H1 (cell line): ENCODE measurements at regions not wholly inside any gene's neighbourhood (a gene's known extent, or its start where the extent isn't known, plus 50 kb on each side); places are given as distances from the start of the nearest gene placed in this dataset.

ENCODE experiments used
- CTCF ChIA-PET: fragments of 300-600 bp; sonication (Branson Sonifier 250); formaldehyde crosslinking; loops from one replicate; lab custom pipeline; 2021; ENCODE audit not compliant: partially characterized antibody; lab: Charles Lee
- POLR2A ChIA-PET: fragments of 300-600 bp; sonication (Branson Sonifier 250); formaldehyde crosslinking; loops from one replicate; lab custom pipeline; 2021; ENCODE audit warnings: inconsistent platforms; ENCODE audit not compliant: partially characterized antibody; lab: Charles Lee
- DNase-seq, 2 experiments: peaks; one replicate each; pipeline versions ENCODE4 v3.0.0 to v3.0.0-alpha.2; 2010 to 2022; ENCODE audit warnings: low spot score in 2 of 2, low read depth in 1 of 2, mixed read lengths in 1 of 2
- FAIRE-seq: peaks from 2 replicates; lab custom pipeline; 2011; peaks lifted over from hg19 to GRCh38; lab: Jason Lieb, UNC
- H2AFZ ChIP-seq: 2 replicates; pipeline ENCODE4 v1.8.1; 2012; ENCODE audit warnings: low read length, inconsistent platforms
- H2AK5ac ChIP-seq: 2 replicates; pipeline ENCODE4 v1.6.1; 2013; ENCODE audit warnings: low read depth, low read length
- H2BK120ac ChIP-seq: replicated peaks from 2 replicates; pipeline ENCODE3; 2013; ENCODE audit warnings: low read depth, low read length, inconsistent platforms
- H2BK12ac ChIP-seq: 2 replicates; pipeline ENCODE4 v1.6.1; 2013; ENCODE audit warnings: low read depth, low read length
- H2BK15ac ChIP-seq: 2 replicates; pipeline ENCODE4 v1.6.1; 2013; ENCODE audit warnings: low read length
- H2BK20ac ChIP-seq: 2 replicates; pipeline ENCODE4 v1.6.1; 2013; ENCODE audit warnings: low read length
- H2BK5ac ChIP-seq: 2 replicates; pipeline ENCODE4 v1.6.1; 2013; ENCODE audit warnings: low read depth, low read length
- H3K14ac ChIP-seq: 2 replicates; pipeline ENCODE4 v1.6.1; 2013; ENCODE audit warnings: inconsistent platforms; ENCODE audit not compliant: insufficient read length
- H3K18ac ChIP-seq: 2 replicates; pipeline ENCODE4 v1.6.1; 2013; ENCODE audit warnings: low read length; ENCODE audit errors: extremely low read depth
- H3K23ac ChIP-seq: 2 replicates; pipeline ENCODE4 v1.6.1; 2013; ENCODE audit warnings: inconsistent platforms; ENCODE audit not compliant: insufficient read length
- H3K23me2 ChIP-seq: 2 replicates; pipeline ENCODE4 v1.6.1; 2013; ENCODE audit warnings: low read depth, low read length
- H3K27ac ChIP-seq: 2 replicates; pipeline ENCODE4 v1.6.1; 2011; ENCODE audit warnings: low read depth, low read length, inconsistent platforms
- H3K27me3 ChIP-seq, 4 experiments: replicated peaks in 1 of 4; 1 replicate in 1 of 4; 2 replicates in 3 of 4; pipeline versions ENCODE4 v1.6.1 to v1.8.1; 2011 to 2013; ENCODE audit warnings: low read length in 3 of 4, mild to moderate bottlenecking in 3 of 4, inconsistent platforms in 2 of 4, mixed read lengths in 2 of 4, moderate library complexity in 1 of 4; ENCODE audit not compliant: control insufficient read depth in 3 of 4, insufficient read depth in 3 of 4; ENCODE audit errors: extremely low read depth in 1 of 4
- H3K36me3 ChIP-seq, 4 experiments: 2 replicates each; pipeline versions ENCODE4 v1.6.1 to v1.8.1; 2011 to 2013; ENCODE audit warnings: mild to moderate bottlenecking in 4 of 4, low read length in 3 of 4, moderate library complexity in 2 of 4, control low read depth in 1 of 4, inconsistent platforms in 1 of 4; ENCODE audit not compliant: insufficient read depth in 4 of 4, control insufficient read depth in 2 of 4
- H3K4ac ChIP-seq: replicated peaks from 2 replicates; pipeline ENCODE3; 2013; ENCODE audit warnings: low read length, low read depth, mixed read lengths, inconsistent platforms; ENCODE audit not compliant: insufficient read length
- H3K4me1 ChIP-seq, 4 experiments: replicated peaks in 1 of 4; 1 replicate in 1 of 4; 2 replicates in 3 of 4; pipeline versions ENCODE4 v1.6.1 to v1.8.1; 2011 to 2013; ENCODE audit warnings: low read length in 3 of 4, inconsistent platforms in 2 of 4, mixed read lengths in 1 of 4; ENCODE audit not compliant: insufficient read depth in 4 of 4, control insufficient read depth in 3 of 4
- H3K4me2 ChIP-seq, 2 experiments: 2 replicates each; pipeline versions ENCODE4 v1.6.1 to v1.8.1; 2011 to 2013; ENCODE audit warnings: low read depth in 2 of 2, low read length in 2 of 2, control low read depth in 1 of 2, inconsistent platforms in 1 of 2, mild to moderate bottlenecking in 1 of 2; ENCODE audit not compliant: insufficient read depth in 1 of 2
- H3K4me3 ChIP-seq, 4 experiments: fragments of 200-600, 300-600 bp in 1 of 4; sonication (generic), shearing (Covaris generic), sonication (Bioruptor Twin) in 1 of 4; 2 replicates each; pipeline versions ENCODE4 v1.5.1 to v1.8.1; 2011 to 2016; ENCODE audit warnings: low read length in 4 of 4, low read depth in 3 of 4, control low read depth in 2 of 4, inconsistent platforms in 2 of 4, mild to moderate bottlenecking in 2 of 4, mixed read lengths in 1 of 4, moderate library complexity in 1 of 4; ENCODE audit not compliant: insufficient read depth in 2 of 4; ENCODE audit errors: extremely low read depth in 1 of 4
- H3K56ac ChIP-seq: replicated peaks from 2 replicates; pipeline ENCODE3; 2013; ENCODE audit warnings: low read depth, mild to moderate bottlenecking, mixed read lengths, low read length, inconsistent platforms; ENCODE audit not compliant: insufficient read length
- H3K79me1 ChIP-seq: 2 replicates; pipeline ENCODE4 v1.6.1; 2013; ENCODE audit warnings: low read depth, low read length, control low read depth
- H3K79me2 ChIP-seq, 2 experiments: 2 replicates each; pipeline versions ENCODE4 v1.6.1 to v1.8.1; 2012 to 2013; ENCODE audit warnings: low read length in 2 of 2, mild to moderate bottlenecking in 2 of 2, inconsistent platforms in 1 of 2; ENCODE audit not compliant: insufficient read depth in 2 of 2, control insufficient read depth in 1 of 2
- H3K9ac ChIP-seq, 4 experiments: replicated peaks in 1 of 4; 1 replicate in 1 of 4; 2 replicates in 3 of 4; pipeline versions ENCODE4 v1.6.1 to v1.8.1; 2011 to 2013; ENCODE audit warnings: low read depth in 3 of 4, low read length in 3 of 4, control low read depth in 2 of 4, mild to moderate bottlenecking in 2 of 4, moderate library complexity in 2 of 4, inconsistent platforms in 1 of 4; ENCODE audit errors: extremely low read depth in 1 of 4
- H3K9me3 ChIP-seq, 2 experiments: 2 replicates each; pipeline versions ENCODE4 v1.6.1 to v1.8.1; 2012 to 2013; ENCODE audit warnings: mild to moderate bottlenecking in 2 of 2, moderate library complexity in 2 of 2, control low read depth in 1 of 2, inconsistent platforms in 1 of 2, low read depth in 1 of 2, low read length in 1 of 2, mixed read lengths in 1 of 2; ENCODE audit not compliant: insufficient read depth in 2 of 2
- H4K20me1 ChIP-seq, 2 experiments: replicated peaks in 1 of 2; 2 replicates each; pipeline versions ENCODE3 to v1.8.1; 2011 to 2013; ENCODE audit warnings: inconsistent platforms in 2 of 2, low read length in 2 of 2, mild to moderate bottlenecking in 1 of 2; ENCODE audit not compliant: insufficient read depth in 2 of 2, control insufficient read depth in 1 of 2
- H4K5ac ChIP-seq: 2 replicates; pipeline ENCODE4 v1.6.1; 2013; ENCODE audit warnings: low read length, low read depth, mixed read lengths, inconsistent platforms; ENCODE audit not compliant: insufficient read length
- H4K8ac ChIP-seq: 2 replicates; pipeline ENCODE4 v1.8.0; 2013; ENCODE audit warnings: mild to moderate bottlenecking, moderate library complexity, low read length, inconsistent platforms; ENCODE audit not compliant: insufficient read depth; ENCODE audit errors: extremely low read depth
- H4K91ac ChIP-seq: replicated peaks from 2 replicates; pipeline ENCODE3; 2013; ENCODE audit warnings: low read length, mixed read lengths, inconsistent platforms; ENCODE audit not compliant: insufficient read length
- CBX8 ChIP-seq: fragments of 300-800, 300-1000 bp; sonication (generic); IDR thresholded peaks from 2 replicates; pipeline ENCODE4 v1.7.1; 2016; ENCODE audit warnings: low read depth, low read length, borderline replicate concordance
- CHD2 ChIP-seq: IDR thresholded peaks from 2 replicates; pipeline ENCODE4 v1.6.1; 2012; ENCODE audit warnings: low read length, improper control_type of control experiment
- CREB1 ChIP-seq: IDR thresholded peaks from 2 replicates; pipeline ENCODE4 v1.6.1; 2012; ENCODE audit warnings: inconsistent platforms
- GTF2F1 ChIP-seq: IDR thresholded peaks from 2 replicates; pipeline ENCODE4 v1.6.1; 2012; ENCODE audit warnings: low read depth, low read length, improper control_type of control experiment, borderline replicate concordance
- HDAC6 ChIP-seq: IDR thresholded peaks from one replicate; pipeline ENCODE4 v1.7.1; 2012; ENCODE audit warnings: low read depth, mild to moderate bottlenecking, inconsistent platforms, low read length, moderate library complexity
- JUN ChIP-seq: IDR thresholded peaks from 2 replicates; pipeline ENCODE4 v1.6.1; 2011; ENCODE audit warnings: low read depth, mild to moderate bottlenecking, improper control_type of control experiment, low read length
- KDM1A ChIP-seq: fragments of 200-600, 300-600 bp; sonication (generic); IDR thresholded peaks from 2 replicates; pipeline ENCODE4 v1.7.1; 2016; ENCODE audit warnings: mild to moderate bottlenecking, low read length, borderline replicate concordance
- KDM5A ChIP-seq: fragments of 200-600 bp; IDR thresholded peaks from 2 replicates; pipeline ENCODE4 v1.7.1; 2012; ENCODE audit warnings: mild to moderate bottlenecking, low read length, inconsistent platforms, mixed read lengths
- POLR2AphosphoS5 ChIP-seq: IDR thresholded peaks from 2 replicates; pipeline ENCODE4 v1.6.1; 2011; ENCODE audit warnings: low read depth, low read length
- SIN3A ChIP-seq, 2 experiments: IDR thresholded peaks in 1 of 2; conservative IDR thresholded peaks in 1 of 2; 2 replicates each; pipeline ENCODE4 v1.6.1; 2011 to 2012; ENCODE audit warnings: low read length in 2 of 2, improper control_type of control experiment in 1 of 2, low read depth in 1 of 2, mild to moderate bottlenecking in 1 of 2
- TAF7 ChIP-seq: optimal IDR thresholded peaks from 2 replicates; pipeline ENCODE3; 2011; ENCODE audit warnings: low read depth, mild to moderate bottlenecking, inconsistent platforms, low read length, moderate library complexity, borderline replicate concordance
- YY1 ChIP-seq: IDR thresholded peaks from 2 replicates; pipeline ENCODE4 v1.6.1; 2011; ENCODE audit warnings: low read depth, mild to moderate bottlenecking, low read length
- WGBS, 2 experiments: shearing (Covaris generic) in 1 of 2; methylation state at CpG; one replicate each; pipeline versions ENCODE4 v1.1.6 to v1.1.7; 2013 to 2015; ENCODE audit warnings: low lambda C conversion rate in 2 of 2, mixed read lengths in 2 of 2, inconsistent platforms in 1 of 2, low coverage in 1 of 2, missing lambda C conversion rate in 1 of 2; ENCODE audit not compliant: insufficient replicate concordance in 2 of 2, insufficient coverage in 1 of 2, insufficient read length in 1 of 2; ENCODE audit errors: extremely low coverage in 1 of 2, missing lambda C conversion rate in 1 of 2; 5-methylcytosine and 5-hydroxymethylcytosine counted together
- TF ChIP-seq, protein P1 (sequence below): IDR thresholded peaks from 2 replicates; pipeline ENCODE4 v1.6.1; 2012; ENCODE audit warnings: inconsistent platforms

DNA sequence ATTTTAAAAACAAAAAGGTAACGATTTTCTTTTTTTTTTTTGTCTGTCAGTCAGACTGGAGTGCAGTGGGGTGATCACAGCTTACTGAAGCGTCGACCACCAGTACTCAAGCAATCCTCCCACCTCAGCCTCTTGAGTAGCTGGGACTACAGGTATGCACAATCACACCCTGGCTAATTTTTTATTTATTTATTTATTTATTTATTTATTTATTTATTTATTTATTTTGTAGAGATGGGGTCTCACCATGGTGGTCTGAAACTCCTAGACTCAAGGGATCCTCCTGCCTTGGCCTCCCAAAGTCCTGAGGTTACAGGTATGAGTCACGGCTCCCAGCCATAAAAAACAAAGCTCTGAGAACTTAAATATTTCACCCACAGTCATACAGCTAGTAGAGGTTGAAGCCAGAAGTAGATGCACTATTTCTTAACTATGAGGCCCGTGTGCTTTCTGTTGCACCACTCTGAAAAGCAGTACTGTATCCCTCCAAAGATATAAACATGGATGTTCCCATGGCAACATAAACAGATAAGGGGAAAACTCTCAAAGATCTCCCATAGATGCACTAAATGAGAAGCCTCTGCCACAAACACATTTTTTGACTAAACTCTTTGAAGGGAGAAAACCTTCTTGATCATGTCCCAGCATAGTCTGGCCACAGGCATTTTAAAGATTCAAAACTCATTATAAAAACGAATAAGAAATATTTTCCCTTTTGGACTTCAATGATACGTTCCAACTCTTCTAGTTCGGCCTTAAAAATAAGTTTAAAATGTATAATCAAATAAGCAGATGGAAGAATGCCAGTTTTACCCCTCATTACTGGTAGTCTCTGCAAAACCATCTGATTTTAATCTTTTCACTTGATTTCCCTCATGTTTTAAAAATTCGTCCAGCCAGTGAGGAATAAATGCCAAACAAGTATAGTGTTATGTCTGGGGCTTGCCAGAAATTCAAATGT lies 162.3 kb upstream of the ARHGEF26 start:
- no peak overlapping the region for H2BK12ac ChIP-seq
- H3K79me1 ChIP-seq = no peaks in the 10 kb centered on the region
- H2AFZ ChIP-seq = no peak overlapping the region
- peaks cover 0 to 2% of the 10 kb centered on the region in 2 experiments for H4K20me1 ChIP-seq
- no peak overlapping the region for H4K5ac ChIP-seq
- no peak overlapping the region for H4K91ac ChIP-seq
- H3K9me3 ChIP-seq = no peaks in the 10 kb centered on the region
- H3K18ac ChIP-seq = no peak overlapping the region
- H3K4ac ChIP-seq = no peak overlapping the region
- H3K23ac ChIP-seq = no peak overlapping the region
- FAIRE-seq (no peak), DNase-seq (no peak)
- H3K27ac ChIP-seq = no peak overlapping the region
- H2BK5ac ChIP-seq = no peak overlapping the region
- no peak overlapping the region for H3K14ac ChIP-seq
- H3K4me1 ChIP-seq = 0 out of 7 replicates have a peak, but pooled peaks cover 0 to 2% (median 0%) of the 10 kb centered on the region in 4 experiments
- no peak overlapping the region for H3K9ac ChIP-seq
- no peak overlapping the region for H3K4me2 ChIP-seq
- H2BK120ac ChIP-seq = no peak overlapping the region
- no peak overlapping the region for H2AK5ac ChIP-seq
- POLR2A ChIA-PET = no interaction called here
- H3K23me2 ChIP-seq = no peaks in the 10 kb centered on the region
- no peaks in the 10 kb centered on the region for H3K79me2 ChIP-seq
- no peak overlapping the region for H2BK15ac ChIP-seq
- no peak overlapping the region for H2BK20ac ChIP-seq
- H3K36me3 ChIP-seq = no peaks in the 10 kb centered on the region
- H3K4me3 ChIP-seq = no peak overlapping the region
- whole genome bisulfite sequencing, 2 experiments = 93% methylated on average over 9 of the region's 9 CpGs; no CpG with 5 or more reads in 1 of the 2 experiments
- CTCF ChIA-PET = interaction anchor here (0.6 to 1.3 kb wide), 4 partner anchors 9 to 345 kb away, joined by 3 to 6 read pairs (median 4); no protein-coding TSS in a partner anchor
- no peak overlapping the region for H3K56ac ChIP-seq
- H4K8ac ChIP-seq = no peak overlapping the region
- no peaks in the 10 kb centered on the region for H3K27me3 ChIP-seq
- TF ChIP-seq HDAC6 = no peak
- TF ChIP-seq KDM5A = no peak
- TF ChIP-seq SIN3A (conservative IDR thresholded peaks at IDR 0.05 in 1 of 2, IDR thresholded peaks at IDR 0.05 in 1 of 2; ENCODE audit: low read depth in 1 of 2, low read length in 2 of 2) = no peak
- no peak for TF ChIP-seq TAF7
- no peak for TF ChIP-seq KDM1A
- TF ChIP-seq, protein P1, sequence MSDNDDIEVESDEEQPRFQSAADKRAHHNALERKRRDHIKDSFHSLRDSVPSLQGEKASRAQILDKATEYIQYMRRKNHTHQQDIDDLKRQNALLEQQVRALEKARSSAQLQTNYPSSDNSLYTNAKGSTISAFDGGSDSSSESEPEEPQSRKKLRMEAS = no peak
- no peak for TF ChIP-seq CREB1
- TF ChIP-seq CBX8 = no peak
- TF ChIP-seq CHD2 = no peak
- no peak for TF ChIP-seq JUN
- no peak for TF ChIP-seq POLR2AphosphoS5
- TF ChIP-seq YY1 = no peak
- TF ChIP-seq GTF2F1 = no peak
